Trophoblast cell (in vitro differentiated cells and primary cell): ENCODE measurements at regions not wholly inside any gene's neighbourhood (a gene's known extent, or its start where the extent isn't known, plus 50 kb on each side); places are given as distances from the start of the nearest gene placed in this dataset.

Experiments
- DNase-seq, 2 donors: peaks; one replicate each; pipeline ENCODE4 v3.0.0-alpha.2; 2016
- H2AFZ ChIP-seq: 2 replicates; pipeline ENCODE4 v1.6.1; 2013; ENCODE audit warnings: low read length, moderate library complexity, mild to moderate bottlenecking; ENCODE audit not compliant: insufficient read depth, poor library complexity
- H2AK5ac ChIP-seq: 2 replicates; pipeline ENCODE4 v1.6.1; 2013; ENCODE audit warnings: mild to moderate bottlenecking, low read length
- H2BK120ac ChIP-seq: 2 replicates; pipeline ENCODE4 v1.6.1; 2013; ENCODE audit warnings: low read length, mild to moderate bottlenecking, moderate library complexity; ENCODE audit not compliant: insufficient read depth, poor library complexity
- H2BK12ac ChIP-seq: 2 replicates; pipeline ENCODE4 v1.6.1; 2013; ENCODE audit warnings: mild to moderate bottlenecking, low read length, moderate library complexity
- H2BK5ac ChIP-seq: 2 replicates; pipeline ENCODE4 v1.6.1; 2013; ENCODE audit warnings: low read length, low read depth, moderate library complexity, mild to moderate bottlenecking; ENCODE audit not compliant: poor library complexity
- H3K14ac ChIP-seq: 2 replicates; pipeline ENCODE4 v1.6.1; 2013; ENCODE audit warnings: mild to moderate bottlenecking, low read length
- H3K18ac ChIP-seq: 2 replicates; pipeline ENCODE4 v1.6.1; 2013; ENCODE audit warnings: mild to moderate bottlenecking, low read length
- H3K23ac ChIP-seq: 2 replicates; pipeline ENCODE4 v1.6.1; 2013; ENCODE audit warnings: low read length
- H3K27ac ChIP-seq: 2 replicates; pipeline ENCODE4 v1.5.1; 2013; ENCODE audit warnings: low read depth, mild to moderate bottlenecking, inconsistent platforms, low read length, moderate library complexity
- H3K27me3 ChIP-seq: 2 replicates; pipeline ENCODE4 v1.6.1; 2013; ENCODE audit warnings: inconsistent platforms, mild to moderate bottlenecking, low read length, moderate library complexity; ENCODE audit not compliant: insufficient read depth
- H3K36me3 ChIP-seq, 2 experiments: 1 replicate in 1 of 2; 2 replicates in 1 of 2; pipeline ENCODE4 v1.6.1; 2013; ENCODE audit warnings: low read length in 2 of 2, mild to moderate bottlenecking in 2 of 2, moderate library complexity in 1 of 2; ENCODE audit not compliant: insufficient read depth in 2 of 2, control insufficient read depth in 1 of 2
- H3K4ac ChIP-seq: 2 replicates; pipeline ENCODE4 v1.6.1; 2013; ENCODE audit warnings: low read depth, mild to moderate bottlenecking, low read length, moderate library complexity
- H3K4me1 ChIP-seq, 2 experiments: 1 replicate in 1 of 2; 2 replicates in 1 of 2; pipeline ENCODE4 v1.6.1; 2013; ENCODE audit warnings: low read length in 2 of 2, mild to moderate bottlenecking in 2 of 2, moderate library complexity in 1 of 2; ENCODE audit not compliant: insufficient read depth in 2 of 2, control insufficient read depth in 1 of 2
- H3K4me2 ChIP-seq: 2 replicates; pipeline ENCODE4 v1.6.1; 2013; ENCODE audit warnings: inconsistent platforms, mild to moderate bottlenecking, low read length, moderate library complexity
- H3K4me3 ChIP-seq: 2 replicates; pipeline ENCODE4 v1.5.1; 2013; ENCODE audit warnings: mild to moderate bottlenecking, low read depth, low read length, inconsistent platforms
- H3K79me1 ChIP-seq: one replicate; pipeline ENCODE4 v1.6.1; 2013; ENCODE audit warnings: low read length
- H3K79me2 ChIP-seq: 2 replicates; pipeline ENCODE4 v1.6.1; 2013; ENCODE audit warnings: low read length, mild to moderate bottlenecking; ENCODE audit not compliant: control insufficient read depth, insufficient read depth, poor library complexity
- H3K9ac ChIP-seq: 2 replicates; pipeline ENCODE4 v1.6.1; 2013; ENCODE audit warnings: mild to moderate bottlenecking, low read length
- H3K9me3 ChIP-seq: 2 replicates; pipeline ENCODE4 v1.6.1; 2013; ENCODE audit warnings: low read depth, mild to moderate bottlenecking, control low read depth, inconsistent platforms, low read length; ENCODE audit not compliant: insufficient read depth
- H4K12ac ChIP-seq: 2 replicates; pipeline ENCODE4 v1.6.1; 2013; ENCODE audit warnings: low read depth, mild to moderate bottlenecking, low read length, moderate library complexity
- H4K8ac ChIP-seq: 2 replicates; pipeline ENCODE4 v1.6.1; 2013; ENCODE audit warnings: low read depth, mild to moderate bottlenecking, low read length, moderate library complexity
- H4K91ac ChIP-seq: one replicate; pipeline ENCODE4 v1.6.1; 2013; ENCODE audit warnings: low read depth, mild to moderate bottlenecking, low read length, moderate library complexity
- WGBS: extraction: QIAGEN DNeasy Blood & Tissue Kit; methylation state at CpG from one replicate; pipeline ENCODE4 v1.1.7; 2013; ENCODE audit warnings: missing lambda C conversion rate; ENCODE audit not compliant: insufficient read length, insufficient coverage; ENCODE audit errors: extremely low coverage; 5-methylcytosine and 5-hydroxymethylcytosine counted together

DNA sequence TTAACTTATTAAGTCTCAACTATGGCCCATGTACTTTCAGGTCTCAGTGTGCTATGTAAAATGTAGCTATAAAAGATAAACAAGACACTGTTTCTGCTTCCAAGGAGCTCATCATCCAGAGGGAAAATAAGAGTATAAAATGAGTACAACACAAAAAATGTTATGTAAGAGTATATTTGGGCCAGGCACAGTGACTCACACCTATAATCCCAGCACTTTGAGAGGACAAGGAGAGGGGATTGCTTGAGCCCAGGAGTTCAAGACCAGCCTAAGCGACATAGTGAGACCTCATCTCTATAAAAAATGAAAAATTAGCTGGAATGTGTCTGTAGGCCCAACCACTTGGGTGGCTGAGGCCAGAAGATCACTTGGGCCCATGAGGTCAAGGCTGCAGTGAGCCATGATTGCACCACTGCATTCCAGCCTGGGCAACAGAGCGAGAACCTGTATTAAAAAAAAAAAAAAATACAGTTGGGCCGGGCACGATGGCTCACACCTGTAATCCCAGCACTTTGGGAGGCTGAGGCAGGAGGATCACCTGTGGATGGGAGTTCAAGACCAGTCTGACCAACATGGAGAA lies 124.0 kb downstream of the EDN1 start:
- no peak overlapping the region for H3K9ac ChIP-seq
- no peak overlapping the region for H2BK12ac ChIP-seq
- no peaks in the 10 kb centered on the region for H3K9me3 ChIP-seq
- H4K8ac ChIP-seq, result no peak overlapping the region
- no peaks in the 10 kb centered on the region for H3K36me3 ChIP-seq
- no peaks in the 10 kb centered on the region for H3K4me1 ChIP-seq
- no peak overlapping the region for H2AK5ac ChIP-seq
- no peak overlapping the region for H3K14ac ChIP-seq
- H3K4ac ChIP-seq, result no peak overlapping the region
- WGBS, result no CpG with 5 or more reads among the region's 4 CpGs
- H2AFZ ChIP-seq, result no peak overlapping the region
- H3K4me2 ChIP-seq, result no peak overlapping the region
- no peaks in the 10 kb centered on the region for H3K79me1 ChIP-seq
- no peak overlapping the region for H3K27ac ChIP-seq
- no peaks in the 10 kb centered on the region for H3K27me3 ChIP-seq
- no peak overlapping the region for H2BK120ac ChIP-seq
- H3K79me2 ChIP-seq, result no peaks in the 10 kb centered on the region
- H2BK5ac ChIP-seq, result no peak overlapping the region
- no peak overlapping the region for H3K18ac ChIP-seq
- H3K23ac ChIP-seq, result no peak overlapping the region
- no peak overlapping the region for H4K91ac ChIP-seq
- H3K4me3 ChIP-seq, result no peak overlapping the region
- DNase-seq, result no peak
- H4K12ac ChIP-seq, result no peak overlapping the region

DNA sequence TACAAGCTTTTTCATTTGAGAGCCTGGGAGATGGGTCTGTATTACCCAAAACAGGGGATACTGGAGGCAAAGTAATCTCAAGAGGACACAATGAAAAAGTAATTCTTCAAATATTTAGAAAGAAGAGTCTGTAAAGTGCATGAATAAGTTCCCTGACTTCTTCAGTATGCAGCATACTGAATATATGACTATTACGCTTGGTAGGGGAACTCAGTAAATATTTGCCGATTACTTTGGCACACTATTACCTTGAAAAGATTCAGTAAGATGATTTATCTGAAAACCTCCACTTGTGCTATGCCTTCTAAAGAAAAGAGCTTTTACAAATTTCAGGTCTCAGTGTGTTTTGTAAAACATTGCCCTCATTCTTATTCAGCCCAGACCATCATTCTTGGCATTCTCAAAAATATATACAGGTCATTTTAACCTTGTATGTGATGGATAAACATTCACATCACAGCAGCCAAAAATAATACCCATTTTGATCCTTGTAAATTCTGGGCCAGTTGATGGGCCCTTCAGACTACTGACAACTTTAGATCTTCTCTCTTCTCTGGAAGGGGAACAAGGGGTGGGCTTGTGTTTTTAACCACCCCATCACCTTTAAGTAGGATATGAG lies 125.9 kb downstream of the EDN1 start:
- Histone ChIP-seq H2BK120ac (no peak overlapping the region), H3K9me3 (no peaks in the 10 kb centered on the region), H3K27me3 (no peaks in the 10 kb centered on the region), H3K23ac (no peak overlapping the region), H3K4me2 (no peak overlapping the region), H3K27ac (no peak overlapping the region), H3K4me1 (no peaks in the 10 kb centered on the region), H4K12ac (no peak overlapping the region), H4K8ac (no peak overlapping the region), H3K9ac (no peak overlapping the region), H2BK5ac (no peak overlapping the region), H3K79me2 (no peaks in the 10 kb centered on the region), H3K4ac (no peak overlapping the region), H2AFZ (no peak overlapping the region), H2AK5ac (no peak overlapping the region), H3K4me3 (no peak overlapping the region), H4K91ac (no peak overlapping the region), H3K79me1 (no peaks in the 10 kb centered on the region), H3K18ac (no peak overlapping the region), H3K14ac (no peak overlapping the region), H2BK12ac (no peak overlapping the region), H3K36me3 (no peaks in the 10 kb centered on the region)
- WGBS, result no CpG with 5 or more reads among the region's 2 CpGs
- DNase-seq, result peak in 1 of 2 donors; percentile 21

DNA sequence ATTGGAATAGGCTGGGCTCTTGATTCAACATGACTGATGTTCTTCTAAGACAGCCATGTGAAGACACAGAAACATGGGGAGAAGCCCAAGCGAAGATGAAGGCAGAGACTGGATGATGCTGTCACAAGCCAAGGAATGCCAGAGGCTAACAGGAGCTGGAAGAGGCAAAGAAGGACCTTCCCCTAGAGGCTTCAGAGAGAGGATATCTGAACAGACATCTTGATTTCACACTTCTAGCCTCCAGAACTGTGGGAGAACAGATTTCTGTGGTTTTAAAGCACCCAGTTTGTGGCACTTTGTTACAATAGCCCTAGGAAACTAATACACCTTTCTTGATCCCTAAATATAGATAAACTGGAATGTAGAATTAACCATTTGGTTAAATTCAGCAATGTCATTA lies 127.0 kb downstream of the EDN1 start:
- no peaks in the 10 kb centered on the region for H3K36me3 ChIP-seq
- no peak overlapping the region for H3K18ac ChIP-seq
- no peak overlapping the region for H4K12ac ChIP-seq
- no peak overlapping the region for H3K4me2 ChIP-seq
- H2BK5ac ChIP-seq, result no peak overlapping the region
- H3K79me2 ChIP-seq, result no peaks in the 10 kb centered on the region
- H4K91ac ChIP-seq, result no peak overlapping the region
- no peaks in the 10 kb centered on the region for H3K79me1 ChIP-seq
- no peaks in the 10 kb centered on the region for H3K4me1 ChIP-seq
- WGBS, result no CpG with 5 or more reads among the region's 1 CpG
- no peak overlapping the region for H2BK12ac ChIP-seq
- H3K14ac ChIP-seq, result no peak overlapping the region
- no peak overlapping the region for H3K4me3 ChIP-seq
- no peak overlapping the region for H3K27ac ChIP-seq
- H4K8ac ChIP-seq, result no peak overlapping the region
- no peaks in the 10 kb centered on the region for H3K9me3 ChIP-seq
- H3K4ac ChIP-seq, result no peak overlapping the region
- H2AFZ ChIP-seq, result no peak overlapping the region
- no peak overlapping the region for H3K23ac ChIP-seq
- no peak overlapping the region for H2AK5ac ChIP-seq
- no peak overlapping the region for H3K9ac ChIP-seq
- DNase-seq, result no peak
- no peaks in the 10 kb centered on the region for H3K27me3 ChIP-seq
- H2BK120ac ChIP-seq, result no peak overlapping the region

DNA sequence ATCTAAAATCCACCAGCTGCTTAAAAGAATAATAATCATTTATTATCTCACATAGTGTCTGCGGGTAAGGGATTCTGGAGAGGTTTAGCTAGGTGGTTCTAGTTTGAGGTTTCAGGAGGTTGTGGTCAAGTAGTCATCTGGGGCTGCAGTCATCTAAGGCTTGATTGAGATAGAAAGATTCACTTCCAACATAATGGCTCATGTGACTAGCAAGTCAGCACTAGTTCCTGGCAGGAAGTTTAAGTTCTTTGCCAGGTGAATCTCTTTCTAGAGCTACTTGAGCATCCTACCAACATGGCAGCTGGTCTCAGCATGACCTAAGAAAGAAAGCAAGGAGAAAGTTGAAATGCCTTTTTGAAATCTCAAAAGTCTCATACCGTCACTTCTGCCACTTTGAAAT lies 128.8 kb downstream of the EDN1 start:
- Histone ChIP-seq H3K18ac (no peak overlapping the region), H2BK12ac (no peak overlapping the region), H3K9me3 (no peaks in the 10 kb centered on the region), H2AFZ (no peak overlapping the region), H3K36me3 (no peaks in the 10 kb centered on the region), H3K4me1 (no peaks in the 10 kb centered on the region), H4K8ac (no peak overlapping the region), H3K9ac (no peak overlapping the region), H3K4me2 (no peak overlapping the region), H3K14ac (no peak overlapping the region), H3K79me2 (no peaks in the 10 kb centered on the region), H3K27me3 (no peaks in the 10 kb centered on the region), H3K4ac (no peak overlapping the region), H2BK5ac (no peak overlapping the region), H2BK120ac (no peak overlapping the region), H3K27ac (no peak overlapping the region), H3K79me1 (no peaks in the 10 kb centered on the region), H3K23ac (no peak overlapping the region), H4K12ac (no peak overlapping the region), H4K91ac (no peak overlapping the region), H2AK5ac (no peak overlapping the region), H3K4me3 (no peak overlapping the region)
- WGBS, result no CpG with 5 or more reads among the region's 2 CpGs
- no peak for DNase-seq
